Testis (tissue), 2 donors: ENCODE measurements at regions not wholly inside any gene's neighbourhood (a gene's known extent, or its start where the extent isn't known, plus 50 kb on each side); places are given as distances from the start of the nearest gene placed in this dataset.

Experiments
- CTCF ChIP-seq, 3 experiments: fragments of 450-650 bp in 2 of 3; fragments of 200-600 bp in 1 of 3; sonication (generic) in 1 of 3; IDR thresholded peaks; one replicate each; pipeline ENCODE4 v1.5.1; 2016 to 2019; ENCODE audit warnings: antibody characterized with exemption in 3 of 3, mild to moderate bottlenecking in 2 of 3, moderate library complexity in 1 of 3
- POLR2A ChIP-seq: fragments of 450-650 bp; IDR thresholded peaks from one replicate; pipeline ENCODE4 v1.6.1; 2017; ENCODE audit warnings: antibody characterized with exemption, mild to moderate bottlenecking, moderate library complexity

- TF ChIP-seq CTCF (IDR thresholded peaks at IDR 0.05) (no peak), POLR2A (no peak)
Measured at GRCh38 chr7:124692425-124692824, 73.2 kb downstream of the GPR37 start.
